Panc1 (cell line): ENCODE measurements at regions not wholly inside any gene's neighbourhood (a gene's known extent, or its start where the extent isn't known, plus 50 kb on each side); places are given as distances from the start of the nearest gene placed in this dataset.

Experiments
- ATAC-seq: fragments of 200-7000 bp; cut with Tn5 transposase; 2 replicates; pipeline ENCODE4 v1.9.1; 2020; ENCODE audit warnings: mild to moderate bottlenecking, moderate library complexity
- BruUV-seq: library from RNA; stranded (reverse); fragments of 400-500 nt; replicated peaks from 2 replicates; lab custom pipeline; 2021; lab: Mats Ljungman, UMichigan
- CTCF ChIA-PET: fragments of 300-600 bp; sonication (Branson Sonifier 250); formaldehyde crosslinking; loops from one replicate; lab custom pipeline; 2022; ENCODE audit warnings: antibody characterized with exemption; lab: Charles Lee
- POLR2A ChIA-PET: fragments of 300-600 bp; sonication (Branson Sonifier 250); formaldehyde crosslinking; loops from one replicate; lab custom pipeline; 2022; ENCODE audit warnings: antibody characterized with exemption; lab: Charles Lee
- DNase-seq: peaks from one replicate; pipeline ENCODE4 v3.0.0-alpha.2; 2010; ENCODE audit warnings: low read depth, low spot score
- H3K27ac ChIP-seq: 2 replicates; pipeline ENCODE4 v1.5.1; 2011; ENCODE audit warnings: mild to moderate bottlenecking, low read length, inconsistent platforms
- H3K27me3 ChIP-seq: fragments of 200-500 bp; sonication (Bioruptor generic); 2 replicates; pipeline ENCODE4 v1.6.0; 2014; ENCODE audit warnings: low read length, inconsistent platforms; ENCODE audit not compliant: control insufficient read depth, insufficient read depth
- H3K36me3 ChIP-seq: fragments of 200-500 bp; sonication (Bioruptor generic); 2 replicates; pipeline ENCODE4 v1.5.1; 2014; ENCODE audit warnings: inconsistent platforms, mild to moderate bottlenecking, low read length, moderate library complexity; ENCODE audit not compliant: control insufficient read depth, insufficient read depth
- H3K4me1 ChIP-seq: 2 replicates; pipeline ENCODE4 v1.5.1; 2011; ENCODE audit warnings: inconsistent platforms, mild to moderate bottlenecking, low read length, moderate library complexity; ENCODE audit not compliant: control insufficient read depth, insufficient read depth
- H3K4me3 ChIP-seq, 2 experiments: 2 replicates each; pipeline ENCODE4 v1.5.1; 2011 to 2012; ENCODE audit warnings: low read depth in 2 of 2, low read length in 2 of 2, mild to moderate bottlenecking in 2 of 2, inconsistent platforms in 1 of 2, moderate library complexity in 1 of 2
- H3K9me3 ChIP-seq: fragments of 200-500 bp; sonication (Bioruptor generic); 2 replicates; pipeline ENCODE4 v1.5.1; 2014; ENCODE audit warnings: low read depth, mild to moderate bottlenecking, inconsistent platforms, low read length, moderate library complexity; ENCODE audit not compliant: control insufficient read depth, insufficient read depth
- CTCF ChIP-seq: fragments of 450-650 bp; IDR thresholded peaks from 2 replicates; pipeline ENCODE4 v1.5.1; 2017; ENCODE audit warnings: mild to moderate bottlenecking
- POLR2AphosphoS5 ChIP-seq: IDR thresholded peaks from 2 replicates; pipeline ENCODE4 v1.6.1; 2012; ENCODE audit warnings: mild to moderate bottlenecking, low read depth, low read length, moderate library complexity
- REST ChIP-seq, 2 experiments: IDR thresholded peaks; 2 replicates each; pipeline ENCODE4 v1.6.1; 2011 to 2012; ENCODE audit warnings: low read depth in 2 of 2, control low read depth in 1 of 2, low read length in 1 of 2, mild to moderate bottlenecking in 1 of 2, moderate library complexity in 1 of 2; ENCODE audit not compliant: insufficient read depth in 1 of 2
- SIN3A ChIP-seq: IDR thresholded peaks from 2 replicates; pipeline ENCODE4 v1.6.1; 2012; ENCODE audit warnings: low read depth, mild to moderate bottlenecking, low read length, moderate library complexity, borderline replicate concordance; ENCODE audit not compliant: insufficient read depth
- TCF7L2 ChIP-seq: IDR thresholded peaks from 2 replicates; pipeline ENCODE4 v1.6.1; 2011; ENCODE audit warnings: mild to moderate bottlenecking, low read depth, low read length, inconsistent platforms
- in situ Hi-C: cut with HindIII; loops from 2 replicates; pipeline ENCODE4 v1.10.0; 2016; ENCODE audit warnings: low sequenced_read_pairs, low pct_unique_long_range_greater_than_20kb
- intact Hi-C: fragments of 100-400 bp; cut with micrococcal nuclease; formaldehyde crosslinking; loops from one replicate; pipeline ENCODE4 v1.10.0; 2022; ENCODE audit not compliant: unreplicated experiment

DNA sequence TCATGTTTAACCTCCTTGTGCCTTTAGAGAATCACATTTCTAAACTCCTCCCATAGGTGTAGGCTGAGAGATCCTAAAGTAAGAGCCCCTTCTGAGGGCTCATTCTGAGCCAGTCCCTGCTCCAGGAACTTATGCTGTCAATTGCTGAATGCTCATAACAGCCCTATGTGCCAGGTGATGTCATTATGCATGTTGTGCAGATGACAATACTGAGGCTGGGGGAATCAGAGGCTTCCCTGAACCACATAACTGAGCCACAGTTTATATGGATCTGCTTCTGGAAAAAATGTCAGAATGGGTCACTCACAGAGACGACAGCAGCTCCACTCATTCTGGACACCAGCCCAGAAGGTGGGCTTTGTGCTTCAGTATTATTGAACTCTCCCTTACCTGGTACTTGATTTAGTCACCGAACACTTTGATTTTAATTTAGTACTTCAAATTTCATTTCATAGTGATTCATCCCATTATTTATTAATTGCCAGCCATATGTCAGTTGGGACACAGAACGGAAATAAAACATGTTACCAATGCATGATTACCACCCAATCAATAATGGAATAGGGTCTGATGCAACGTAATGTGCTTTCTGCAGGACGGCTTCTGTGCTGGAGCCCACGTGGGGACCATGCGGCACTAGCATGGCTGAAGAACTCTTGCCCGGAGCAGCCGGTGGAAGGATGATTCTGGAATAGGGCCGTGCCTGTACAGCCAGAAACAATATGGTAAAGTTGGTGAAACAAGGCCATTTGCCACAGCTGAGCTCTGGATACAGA lies 406.3 kb downstream of the IRX1 start:
- Histone ChIP-seq H3K27ac (no peak overlapping the region), H3K4me3 (no peak overlapping the region), H3K9me3 (0 out of 2 replicates have a peak, but pooled peaks cover 7% of the 10 kb centered on the region), H3K36me3 (no peaks in the 10 kb centered on the region), H3K4me1 (no peaks in the 10 kb centered on the region), H3K27me3 (no peaks in the 10 kb centered on the region)
- in situ Hi-C loops: no loop called here
- intact Hi-C loops: no loop called here
- no peak for TF ChIP-seq SIN3A
- no TSS peak for BruUV-seq
- POLR2A ChIA-PET: no interaction called here
- ATAC-seq (no peak), DNase-seq (no peak)
- CTCF ChIA-PET: no interaction called here

GRCh38 chr5:4005335-4005734 lies 409.7 kb downstream of the IRX1 start:
- TF ChIP-seq SIN3A: no peak
- TF ChIP-seq POLR2AphosphoS5: no peak
- Histone ChIP-seq H3K4me3 (no peak overlapping the region), H3K36me3 (no peaks in the 10 kb centered on the region), H3K9me3 (0 out of 2 replicates have a peak, but pooled peaks cover 7% of the 10 kb centered on the region), H3K27ac (no peak overlapping the region), H3K27me3 (no peaks in the 10 kb centered on the region), H3K4me1 (no peaks in the 10 kb centered on the region)
- intact Hi-C loops (no loop called here), in situ Hi-C loops (no loop called here)
- ChIA-PET CTCF (no interaction called here), POLR2A (no interaction called here)
- ATAC-seq (no peak), DNase-seq (no peak)
- no TSS peak for BruUV-seq

GRCh38 chr5:4007001-4007400 lies 411.4 kb downstream of the IRX1 start:
- no TSS peak for BruUV-seq
- ATAC-seq (no peak), DNase-seq (no peak)
- Histone ChIP-seq H3K27ac (no peak overlapping the region), H3K27me3 (no peaks in the 10 kb centered on the region), H3K4me1 (no peaks in the 10 kb centered on the region), H3K9me3 (0 out of 2 replicates have a peak, but pooled peaks cover 6% of the 10 kb centered on the region), H3K4me3 (no peak overlapping the region), H3K36me3 (no peaks in the 10 kb centered on the region)
- CTCF ChIA-PET: no interaction called here
- TF ChIP-seq REST (IDR thresholded peaks at IDR 0.05; ENCODE audit: insufficient read depth in 1 of 2, low read depth in 2 of 2, low read length in 1 of 2): no peak
- TF ChIP-seq CTCF: no peak
- TF ChIP-seq POLR2AphosphoS5: no peak
- TF ChIP-seq SIN3A: no peak
- no peak for TF ChIP-seq TCF7L2
- in situ Hi-C loops (no loop called here), intact Hi-C loops (no loop called here)
- POLR2A ChIA-PET: no interaction called here
